Lower lobe of right lung (tissue), 2 donors: ENCODE measurements at regions not wholly inside any gene's neighbourhood (a gene's known extent, or its start where the extent isn't known, plus 50 kb on each side); places are given as distances from the start of the nearest gene placed in this dataset.

ENCODE experiments used
- ATAC-seq, 2 donors: fragments of 200-7000 bp; cut with Tn5 transposase; one replicate each; pipeline ENCODE4 v1.9.1; 2020 to 2022; ENCODE audit warnings: mild to moderate bottlenecking in 2 of 2, moderate library complexity in 2 of 2
- DNase-seq: peaks from one replicate; pipeline ENCODE4 v3.0.0-alpha.2; 2020
- H3K27ac ChIP-seq: fragments of 200-600 bp; one replicate; pipeline ENCODE4 v1.8.0; 2022
- H3K27me3 ChIP-seq: fragments of 200-600 bp; one replicate; pipeline ENCODE4 v1.8.0; 2022; ENCODE audit warnings: low read depth
- H3K36me3 ChIP-seq: fragments of 200-600 bp; one replicate; pipeline ENCODE4 v1.8.0; 2022; ENCODE audit warnings: mild to moderate bottlenecking
- H3K4me1 ChIP-seq: fragments of 200-600 bp; one replicate; pipeline ENCODE4 v1.8.0; 2022
- H3K4me3 ChIP-seq: fragments of 200-600 bp; one replicate; pipeline ENCODE4 v1.8.0; 2022; ENCODE audit warnings: mild to moderate bottlenecking
- H3K9me3 ChIP-seq: fragments of 200-600 bp; one replicate; pipeline ENCODE4 v1.8.0; 2022
- intact Hi-C: fragments of 100-400 bp; cut with DNase I; formaldehyde crosslinking; loops from one replicate; pipeline ENCODE4 v1.11.0; 2022
- TF ChIP-seq, protein P1 (sequence below): fragments of 200-600 bp; IDR thresholded peaks from one replicate; pipeline ENCODE4 v1.8.0; 2022; ENCODE audit warnings: antibody characterized with exemption, mild to moderate bottlenecking
- donor health status: DM: no; HTN: yes; CAD: no; lungs with severe emphysema.

DNA sequence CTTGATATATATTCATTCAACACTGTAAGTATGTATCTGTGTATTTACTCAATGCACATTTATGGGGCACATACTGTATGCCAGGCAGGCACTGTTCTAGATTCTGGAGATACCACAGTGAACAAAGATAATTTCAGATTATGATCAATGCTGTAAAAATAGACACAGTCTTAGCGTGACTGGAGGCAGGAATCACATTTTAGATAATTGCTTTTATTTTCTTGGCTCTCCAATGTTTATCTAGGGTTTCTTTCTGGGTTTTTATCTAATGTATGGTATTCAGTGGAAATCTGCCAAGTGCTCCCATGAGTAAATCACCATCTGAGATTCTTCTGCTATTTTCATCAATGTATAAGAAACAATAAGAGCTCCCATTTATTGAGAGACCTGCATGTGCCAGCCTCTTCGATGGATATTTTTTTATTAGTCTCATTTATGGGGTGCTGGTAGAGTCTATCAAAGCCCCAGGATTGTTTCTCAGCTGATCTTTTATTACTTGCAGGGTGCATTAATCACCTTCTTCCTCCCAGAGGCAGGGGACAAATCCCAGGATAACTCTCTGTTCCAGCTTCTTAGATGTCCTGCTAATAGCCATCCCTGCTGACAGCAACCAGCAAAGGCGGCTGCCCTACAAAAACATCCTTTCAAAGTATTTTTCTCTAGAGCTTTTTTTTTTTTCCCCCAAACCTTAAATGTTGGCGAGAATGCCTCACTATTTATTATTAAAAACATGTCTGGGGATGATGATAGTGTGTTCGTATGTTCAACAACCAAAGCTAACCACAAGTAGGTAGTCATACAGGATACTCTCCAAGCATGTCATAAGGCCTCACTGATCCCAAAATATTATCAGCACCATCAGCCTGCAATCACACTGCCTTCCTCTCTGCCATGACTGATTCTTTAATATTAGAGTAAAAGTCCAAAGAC is 331.0 kb upstream of the RASGRP1 start:
- TF ChIP-seq, protein P1, sequence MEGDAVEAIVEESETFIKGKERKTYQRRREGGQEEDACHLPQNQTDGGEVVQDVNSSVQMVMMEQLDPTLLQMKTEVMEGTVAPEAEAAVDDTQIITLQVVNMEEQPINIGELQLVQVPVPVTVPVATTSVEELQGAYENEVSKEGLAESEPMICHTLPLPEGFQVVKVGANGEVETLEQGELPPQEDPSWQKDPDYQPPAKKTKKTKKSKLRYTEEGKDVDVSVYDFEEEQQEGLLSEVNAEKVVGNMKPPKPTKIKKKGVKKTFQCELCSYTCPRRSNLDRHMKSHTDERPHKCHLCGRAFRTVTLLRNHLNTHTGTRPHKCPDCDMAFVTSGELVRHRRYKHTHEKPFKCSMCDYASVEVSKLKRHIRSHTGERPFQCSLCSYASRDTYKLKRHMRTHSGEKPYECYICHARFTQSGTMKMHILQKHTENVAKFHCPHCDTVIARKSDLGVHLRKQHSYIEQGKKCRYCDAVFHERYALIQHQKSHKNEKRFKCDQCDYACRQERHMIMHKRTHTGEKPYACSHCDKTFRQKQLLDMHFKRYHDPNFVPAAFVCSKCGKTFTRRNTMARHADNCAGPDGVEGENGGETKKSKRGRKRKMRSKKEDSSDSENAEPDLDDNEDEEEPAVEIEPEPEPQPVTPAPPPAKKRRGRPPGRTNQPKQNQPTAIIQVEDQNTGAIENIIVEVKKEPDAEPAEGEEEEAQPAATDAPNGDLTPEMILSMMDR, result no peak
- Histone ChIP-seq H3K9me3 (no peaks in the 10 kb centered on the region), H3K27me3 (no peaks in the 10 kb centered on the region), H3K27ac (no peak overlapping the region), H3K4me1 (peaks cover 18% of the 10 kb centered on the region), H3K4me3 (no peak overlapping the region), H3K36me3 (no peaks in the 10 kb centered on the region)
- ATAC-seq (no peak), DNase-seq (no peak)
- intact Hi-C loops, result no loop called here

DNA sequence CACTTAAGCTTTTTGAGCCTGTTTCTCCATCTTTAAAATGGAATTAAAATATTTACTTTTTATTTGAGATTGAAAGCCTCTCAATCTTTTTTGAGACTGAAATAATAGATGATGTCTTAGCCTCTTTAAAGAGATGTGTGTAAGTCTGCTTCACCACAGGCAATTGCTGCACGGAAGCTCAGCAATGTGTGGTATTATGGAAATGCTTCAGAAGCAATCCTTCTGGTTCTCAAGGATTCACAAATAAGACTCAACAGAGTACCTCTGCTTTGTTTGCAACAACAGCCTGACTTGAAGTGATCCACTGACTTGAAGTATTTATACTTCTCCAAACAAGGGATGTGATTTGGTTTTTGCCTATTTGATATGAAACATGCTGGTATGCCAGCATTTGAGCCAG is 332.0 kb upstream of the RASGRP1 start:
- Histone ChIP-seq H3K27ac (no peak overlapping the region), H3K9me3 (no peaks in the 10 kb centered on the region), H3K4me1 (peaks cover 18% of the 10 kb centered on the region), H3K36me3 (no peaks in the 10 kb centered on the region), H3K4me3 (no peak overlapping the region), H3K27me3 (no peaks in the 10 kb centered on the region)
- peak in 1 of 2 donors; percentile 52 for ATAC-seq
- DNase-seq, result no peak
- intact Hi-C loops, result no loop called here
- TF ChIP-seq, protein P1, result no peak

- no peak overlapping the region for H3K27ac ChIP-seq
- TF ChIP-seq, protein P1, result no peak
- intact Hi-C loops, result no loop called here
Measured at GRCh38 chr15:38897551-38897950, 332.9 kb upstream of the RASGRP1 start.

DNA sequence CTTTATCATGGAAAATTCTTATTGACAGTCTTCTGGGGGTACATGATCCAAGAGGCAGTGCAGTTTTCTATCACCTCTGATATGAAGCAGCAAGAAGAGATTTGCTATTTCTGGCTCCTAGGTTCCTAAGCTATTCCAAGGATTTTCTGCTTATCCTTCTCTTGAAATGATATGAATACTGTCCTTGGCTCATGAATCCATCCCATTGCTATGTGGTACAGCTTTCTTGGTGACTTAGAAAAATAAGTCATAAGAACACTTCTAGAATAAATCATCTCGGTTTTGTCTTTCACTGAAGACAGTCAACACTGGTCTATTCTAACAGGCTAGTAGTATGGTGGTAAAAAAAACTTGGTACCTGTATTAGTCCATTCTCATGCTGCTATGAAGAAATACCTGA is 333.6 kb upstream of the RASGRP1 start:
- TF ChIP-seq, protein P1, result no peak
- intact Hi-C loops, result no loop called here

More at GRCh38 chr15:38897551-38897950, 332.9 kb upstream of the RASGRP1 start:
- Histone ChIP-seq H3K9me3 (no peaks in the 10 kb centered on the region), H3K36me3 (no peaks in the 10 kb centered on the region), H3K27me3 (no peaks in the 10 kb centered on the region), H3K4me1 (peaks cover 18% of the 10 kb centered on the region), H3K4me3 (no peak overlapping the region)
- DNase-seq (no peak), ATAC-seq (no peak)

DNA sequence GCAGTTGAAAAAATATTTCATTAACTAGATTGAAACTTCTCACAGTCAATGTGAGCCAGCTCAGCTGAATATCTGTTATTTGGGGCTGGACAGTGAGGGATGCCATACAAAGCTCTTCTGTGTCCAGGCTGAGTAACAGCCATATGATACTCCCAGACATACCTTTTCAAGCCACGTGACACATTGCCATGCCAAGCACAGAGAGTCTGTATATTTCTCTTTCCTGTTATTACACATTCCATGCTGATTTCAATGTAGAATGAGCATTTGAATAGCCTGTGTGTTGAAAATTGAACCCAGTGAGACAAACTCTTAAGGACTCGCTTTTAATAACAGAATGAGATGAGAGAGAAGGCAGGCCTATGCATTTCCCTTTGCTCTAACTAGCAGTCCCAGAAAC is 334.7 kb upstream of the RASGRP1 start:
- H3K36me3 ChIP-seq, result no peaks in the 10 kb centered on the region
- intact Hi-C loops, result no loop called here
- no peak overlapping the region for H3K4me3 ChIP-seq
- H3K9me3 ChIP-seq, result no peaks in the 10 kb centered on the region
- no peaks in the 10 kb centered on the region for H3K27me3 ChIP-seq
- H3K4me1 ChIP-seq, result peaks cover 14% of the 10 kb centered on the region
- TF ChIP-seq, protein P1, result no peak
- no peak overlapping the region for H3K27ac ChIP-seq
- DNase-seq (no peak), ATAC-seq (no peak)

More for the DNA sequence above, 333.6 kb upstream of the RASGRP1 start:
- H3K4me3 ChIP-seq, result no peak overlapping the region
- no peaks in the 10 kb centered on the region for H3K9me3 ChIP-seq
- no peaks in the 10 kb centered on the region for H3K36me3 ChIP-seq
- H3K4me1 ChIP-seq, result peaks cover 18% of the 10 kb centered on the region
- DNase-seq (no peak), ATAC-seq (no peak)
- no peak overlapping the region for H3K27ac ChIP-seq
- no peaks in the 10 kb centered on the region for H3K27me3 ChIP-seq
